ENCODE measurements at regions not wholly inside any gene's neighbourhood (a gene's known extent, or its start where the extent isn't known, plus 50 kb on each side); places are given as distances from the start of the nearest gene placed in this dataset.

- H3K4me3 ChIP-seq (ENCODE audit: low read depth in 1 of 2, low read length in 2 of 2), result no peak overlapping the region
- ATAC-seq (ENCODE audit: insufficient read depth, low read depth), result no peak
These were observed 130.3 kb upstream of the PDE10A start for GRCh38 chr6:165793287-165793825.

GRCh38 chr6:165791876-165792437 is 128.9 kb upstream of the PDE10A start:
- Histone ChIP-seq H3K27me3 (ENCODE audit: insufficient read depth, low read length, poor library complexity) (no peaks in the 10 kb centered on the region), H3K4me1 (ENCODE audit: insufficient read depth, low read length) (no peaks in the 10 kb centered on the region), H2AFZ (ENCODE audit: low read depth, low read length) (no peak overlapping the region), H3K79me2 (ENCODE audit: insufficient read depth, low read length) (no peaks in the 10 kb centered on the region), H3K36me3 (ENCODE audit: insufficient read depth, low read length) (no peaks in the 10 kb centered on the region), H3K4me3 (ENCODE audit: low read depth in 1 of 2, low read length in 2 of 2) (no peak overlapping the region), H3K9ac (ENCODE audit: low read depth, low read length) (no peak overlapping the region), H3K27ac (ENCODE audit: low read length) (no peak overlapping the region), H3K4me2 (ENCODE audit: insufficient read depth, low read length) (no peak overlapping the region), H4K20me1 (ENCODE audit: insufficient read depth, low read length) (no peaks in the 10 kb centered on the region), H3K9me3 (ENCODE audit: insufficient read depth, low read length, severe bottlenecking) (no peaks in the 10 kb centered on the region)
- ATAC-seq (ENCODE audit: insufficient read depth, low read depth) (no peak), DNase-seq (no peak)
- TF ChIP-seq EZH2 (IDR thresholded peaks at IDR 0.05; ENCODE audit: borderline replicate concordance, low read depth, low read length, severe bottlenecking), result no peak

More at GRCh38 chr6:165793287-165793825, 130.3 kb upstream of the PDE10A start:
- DNase-seq, result no peak
- Histone ChIP-seq H3K36me3 (ENCODE audit: insufficient read depth, low read length) (no peaks in the 10 kb centered on the region), H3K27me3 (ENCODE audit: insufficient read depth, low read length, poor library complexity) (no peaks in the 10 kb centered on the region), H2AFZ (ENCODE audit: low read depth, low read length) (no peak overlapping the region), H3K27ac (ENCODE audit: low read length) (no peak overlapping the region), H3K4me1 (ENCODE audit: insufficient read depth, low read length) (no peaks in the 10 kb centered on the region), H3K4me2 (ENCODE audit: insufficient read depth, low read length) (no peak overlapping the region), H4K20me1 (ENCODE audit: insufficient read depth, low read length) (no peaks in the 10 kb centered on the region), H3K79me2 (ENCODE audit: insufficient read depth, low read length) (no peaks in the 10 kb centered on the region), H3K9me3 (ENCODE audit: insufficient read depth, low read length, severe bottlenecking) (no peaks in the 10 kb centered on the region), H3K9ac (ENCODE audit: low read depth, low read length) (no peak overlapping the region)
- TF ChIP-seq, protein P1, sequence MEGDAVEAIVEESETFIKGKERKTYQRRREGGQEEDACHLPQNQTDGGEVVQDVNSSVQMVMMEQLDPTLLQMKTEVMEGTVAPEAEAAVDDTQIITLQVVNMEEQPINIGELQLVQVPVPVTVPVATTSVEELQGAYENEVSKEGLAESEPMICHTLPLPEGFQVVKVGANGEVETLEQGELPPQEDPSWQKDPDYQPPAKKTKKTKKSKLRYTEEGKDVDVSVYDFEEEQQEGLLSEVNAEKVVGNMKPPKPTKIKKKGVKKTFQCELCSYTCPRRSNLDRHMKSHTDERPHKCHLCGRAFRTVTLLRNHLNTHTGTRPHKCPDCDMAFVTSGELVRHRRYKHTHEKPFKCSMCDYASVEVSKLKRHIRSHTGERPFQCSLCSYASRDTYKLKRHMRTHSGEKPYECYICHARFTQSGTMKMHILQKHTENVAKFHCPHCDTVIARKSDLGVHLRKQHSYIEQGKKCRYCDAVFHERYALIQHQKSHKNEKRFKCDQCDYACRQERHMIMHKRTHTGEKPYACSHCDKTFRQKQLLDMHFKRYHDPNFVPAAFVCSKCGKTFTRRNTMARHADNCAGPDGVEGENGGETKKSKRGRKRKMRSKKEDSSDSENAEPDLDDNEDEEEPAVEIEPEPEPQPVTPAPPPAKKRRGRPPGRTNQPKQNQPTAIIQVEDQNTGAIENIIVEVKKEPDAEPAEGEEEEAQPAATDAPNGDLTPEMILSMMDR (IDR thresholded peaks at IDR 0.05; ENCODE audit: borderline replicate concordance, extremely low read depth, low read length, poor library complexity, severe bottlenecking), result no peak
- TF ChIP-seq EZH2 (IDR thresholded peaks at IDR 0.05; ENCODE audit: borderline replicate concordance, low read depth, low read length, severe bottlenecking), result no peak

DNA sequence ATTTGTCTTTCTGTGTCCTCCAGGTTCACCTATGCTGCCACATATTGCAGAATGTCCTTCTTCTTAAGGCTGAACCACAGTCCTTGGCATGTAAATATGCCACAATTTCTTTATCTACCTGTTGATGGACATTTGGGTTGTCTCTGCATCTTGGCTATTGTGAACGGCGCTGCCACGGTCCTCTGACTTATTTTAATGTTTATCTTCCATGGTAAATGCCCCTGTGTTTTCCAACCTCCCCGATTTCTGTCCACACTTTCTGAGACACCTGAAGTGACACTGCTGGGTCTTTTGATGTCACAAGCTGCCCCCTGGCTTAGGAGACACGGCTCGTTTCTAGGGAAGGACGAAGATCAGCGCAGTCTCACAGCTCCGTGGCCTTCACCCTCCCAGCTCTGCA is 128.3 kb upstream of the PDE10A start:
- Histone ChIP-seq H3K4me1 (ENCODE audit: insufficient read depth, low read length) (no peaks in the 10 kb centered on the region), H3K9me3 (ENCODE audit: insufficient read depth, low read length, severe bottlenecking) (no peaks in the 10 kb centered on the region), H3K27me3 (ENCODE audit: insufficient read depth, low read length, poor library complexity) (peaks cover 3% of the 10 kb centered on the region), H3K79me2 (ENCODE audit: insufficient read depth, low read length) (no peaks in the 10 kb centered on the region), H3K4me2 (ENCODE audit: insufficient read depth, low read length) (no peak overlapping the region), H3K27ac (ENCODE audit: low read length) (no peak overlapping the region), H3K4me3 (ENCODE audit: low read depth in 1 of 2, low read length in 2 of 2) (no peak overlapping the region), H4K20me1 (ENCODE audit: insufficient read depth, low read length) (no peaks in the 10 kb centered on the region), H3K36me3 (ENCODE audit: insufficient read depth, low read length) (no peaks in the 10 kb centered on the region), H3K9ac (ENCODE audit: low read depth, low read length) (no peak overlapping the region), H2AFZ (ENCODE audit: low read depth, low read length) (no peak overlapping the region)
- DNase-seq, result no peak
- ATAC-seq (ENCODE audit: insufficient read depth, low read depth), result no peak
- TF ChIP-seq EZH2 (IDR thresholded peaks at IDR 0.05; ENCODE audit: borderline replicate concordance, low read depth, low read length, severe bottlenecking), result no peak
- TF ChIP-seq, protein P1 (IDR thresholded peaks at IDR 0.05; ENCODE audit: borderline replicate concordance, extremely low read depth, low read length, poor library complexity, severe bottlenecking), result no peak

DNA sequence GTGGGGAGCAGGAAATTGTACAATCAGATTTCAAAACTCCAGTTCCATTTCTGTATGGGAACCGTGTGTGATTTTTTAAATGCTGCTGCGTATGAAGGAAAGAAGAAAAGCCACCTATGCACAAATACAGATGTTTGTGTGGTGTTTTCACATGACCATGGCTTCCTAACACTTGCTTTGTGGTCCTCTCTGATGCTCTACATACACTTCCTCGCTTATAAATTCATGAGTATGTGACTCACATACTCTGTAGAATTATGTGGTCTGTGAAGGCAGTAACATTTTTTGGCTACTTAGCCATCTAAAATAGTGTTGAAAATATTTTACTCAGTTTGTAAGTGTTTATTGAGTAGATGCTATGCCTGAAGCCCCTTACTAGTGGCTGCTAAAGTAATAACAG is 119.8 kb upstream of the PDE10A start:
- Histone ChIP-seq H3K27me3 (ENCODE audit: insufficient read depth, low read length, poor library complexity) (peaks cover 7% of the 10 kb centered on the region), H3K79me2 (ENCODE audit: insufficient read depth, low read length) (no peaks in the 10 kb centered on the region)
- no peak for DNase-seq

More for the DNA sequence above, 119.8 kb upstream of the PDE10A start:
- no peak overlapping the region for H3K4me3 ChIP-seq (ENCODE audit: low read depth in 1 of 2, low read length in 2 of 2)
- no peak overlapping the region for H3K4me2 ChIP-seq (ENCODE audit: insufficient read depth, low read length)
- no peaks in the 10 kb centered on the region for H3K36me3 ChIP-seq (ENCODE audit: insufficient read depth, low read length)
- no peaks in the 10 kb centered on the region for H4K20me1 ChIP-seq (ENCODE audit: insufficient read depth, low read length)
- no peak overlapping the region for H3K9ac ChIP-seq (ENCODE audit: low read depth, low read length)
- no peak overlapping the region for H3K27ac ChIP-seq (ENCODE audit: low read length)
- H2AFZ ChIP-seq (ENCODE audit: low read depth, low read length), result no peak overlapping the region
- no peaks in the 10 kb centered on the region for H3K9me3 ChIP-seq (ENCODE audit: insufficient read depth, low read length, severe bottlenecking)
- H3K4me1 ChIP-seq (ENCODE audit: insufficient read depth, low read length), result no peaks in the 10 kb centered on the region; the same call in 1 of the 2 replicates
- TF ChIP-seq, protein P1 (IDR thresholded peaks at IDR 0.05; ENCODE audit: borderline replicate concordance, extremely low read depth, low read length, poor library complexity, severe bottlenecking), result no peak
- no peak for TF ChIP-seq EZH2 (IDR thresholded peaks at IDR 0.05; ENCODE audit: borderline replicate concordance, low read depth, low read length, severe bottlenecking)
- ATAC-seq (ENCODE audit: insufficient read depth, low read depth), result peak; percentile 74

All from DND-41 (cell line).